Lower lobe of right lung (tissue), 2 donors: ENCODE measurements at regions not wholly inside any gene's neighbourhood (a gene's known extent, or its start where the extent isn't known, plus 50 kb on each side); places are given as distances from the start of the nearest gene placed in this dataset.
A peak's percentile ranks its signal among the peaks of the same experiment; 100 is the strongest.

Experiments
- ATAC-seq, 2 donors: fragments of 200-7000 bp; cut with Tn5 transposase; one replicate each; pipeline ENCODE4 v1.9.1; 2020 to 2022; ENCODE audit warnings: mild to moderate bottlenecking in 2 of 2, moderate library complexity in 2 of 2
- DNase-seq: peaks from one replicate; pipeline ENCODE4 v3.0.0-alpha.2; 2020
- H3K27ac ChIP-seq: fragments of 200-600 bp; one replicate; pipeline ENCODE4 v1.8.0; 2022
- H3K27me3 ChIP-seq: fragments of 200-600 bp; one replicate; pipeline ENCODE4 v1.8.0; 2022; ENCODE audit warnings: low read depth
- H3K36me3 ChIP-seq: fragments of 200-600 bp; one replicate; pipeline ENCODE4 v1.8.0; 2022; ENCODE audit warnings: mild to moderate bottlenecking
- H3K4me1 ChIP-seq: fragments of 200-600 bp; one replicate; pipeline ENCODE4 v1.8.0; 2022
- H3K4me3 ChIP-seq: fragments of 200-600 bp; one replicate; pipeline ENCODE4 v1.8.0; 2022; ENCODE audit warnings: mild to moderate bottlenecking
- H3K9me3 ChIP-seq: fragments of 200-600 bp; one replicate; pipeline ENCODE4 v1.8.0; 2022
- CTCF ChIP-seq: fragments of 200-600 bp; IDR thresholded peaks from one replicate; pipeline ENCODE4 v1.8.0; 2022; ENCODE audit warnings: antibody characterized with exemption, mild to moderate bottlenecking
- intact Hi-C: fragments of 100-400 bp; cut with DNase I; formaldehyde crosslinking; loops from one replicate; pipeline ENCODE4 v1.11.0; 2022
- donor health status: DM: no; HTN: yes; CAD: no; lungs with severe emphysema.

- H3K36me3 ChIP-seq, result no peaks in the 10 kb centered on the region
- no peaks in the 10 kb centered on the region for H3K9me3 ChIP-seq
- DNase-seq (no peak), ATAC-seq (no peak)
- intact Hi-C loops, result no loop called here
- H3K4me3 ChIP-seq, result no peak overlapping the region
- H3K4me1 ChIP-seq, result no peaks in the 10 kb centered on the region
- TF ChIP-seq CTCF, result no peak
- H3K27ac ChIP-seq, result no peak overlapping the region
- H3K27me3 ChIP-seq, result no peaks in the 10 kb centered on the region
Measured at GRCh38 chr16:50881331-50881830, 139.5 kb downstream of the CYLD start.

GRCh38 chr16:50880926-50881325 is 139.0 kb downstream of the CYLD start:
- no peaks in the 10 kb centered on the region for H3K27me3 ChIP-seq
- intact Hi-C loops, result no loop called here
- H3K4me1 ChIP-seq, result no peaks in the 10 kb centered on the region
- H3K27ac ChIP-seq, result no peak overlapping the region
- H3K36me3 ChIP-seq, result no peaks in the 10 kb centered on the region
- ATAC-seq, result no peak
- DNase-seq, result no peak
- no peak for TF ChIP-seq CTCF
- no peak overlapping the region for H3K4me3 ChIP-seq
- no peaks in the 10 kb centered on the region for H3K9me3 ChIP-seq

- H3K36me3 ChIP-seq, result no peaks in the 10 kb centered on the region
- no peaks in the 10 kb centered on the region for H3K9me3 ChIP-seq
- TF ChIP-seq CTCF, result no peak
- ATAC-seq (peak in 1 of 2 donors; percentile 24), DNase-seq (no peak)
- intact Hi-C loops, result no loop called here
- no peak overlapping the region for H3K4me3 ChIP-seq
- no peaks in the 10 kb centered on the region for H3K4me1 ChIP-seq
- no peaks in the 10 kb centered on the region for H3K27me3 ChIP-seq
- no peak overlapping the region for H3K27ac ChIP-seq
Measured at GRCh38 chr16:50879873-50880695, 138.2 kb downstream of the CYLD start.

- Histone ChIP-seq H3K27ac (no peak overlapping the region), H3K4me1 (no peaks in the 10 kb centered on the region), H3K4me3 (no peak overlapping the region), H3K27me3 (no peaks in the 10 kb centered on the region), H3K36me3 (no peaks in the 10 kb centered on the region), H3K9me3 (no peaks in the 10 kb centered on the region)
- intact Hi-C loops, result no loop called here
- ATAC-seq, result no peak
- TF ChIP-seq CTCF, result no peak
- no peak for DNase-seq
Measured at GRCh38 chr16:50878966-50879615, 137.2 kb downstream of the CYLD start.

DNA sequence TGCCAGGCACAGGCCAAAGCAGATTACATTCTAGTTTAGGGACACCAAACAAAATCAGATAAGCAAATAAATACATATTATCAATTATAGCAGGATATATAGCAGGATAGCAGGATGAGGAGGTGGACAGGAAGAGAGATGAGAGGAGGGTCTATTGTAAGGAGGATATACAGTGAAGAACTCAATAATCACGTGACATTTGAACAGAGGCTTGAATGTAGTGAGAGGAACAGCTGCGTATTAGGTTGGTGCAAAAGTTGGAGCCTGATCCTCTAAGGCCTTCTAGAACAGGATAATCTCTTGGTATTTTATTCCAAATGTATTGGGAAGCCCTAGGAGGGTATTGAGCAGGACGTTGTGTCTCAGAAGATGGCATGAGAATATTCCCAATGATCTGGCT is 136.7 kb downstream of the CYLD start:
- DNase-seq (no peak), ATAC-seq (no peak)
- Histone ChIP-seq H3K4me3 (no peak overlapping the region), H3K4me1 (no peaks in the 10 kb centered on the region), H3K27ac (no peak overlapping the region), H3K9me3 (no peaks in the 10 kb centered on the region), H3K36me3 (no peaks in the 10 kb centered on the region), H3K27me3 (no peaks in the 10 kb centered on the region)
- intact Hi-C loops, result no loop called here
- no peak for TF ChIP-seq CTCF
